NCI-H1105 treated with DMSO at 0.1 percent for 48 hours (cell line): ENCODE measurements at regions not wholly inside any gene's neighbourhood (a gene's known extent, or its start where the extent isn't known, plus 50 kb on each side); places are given as distances from the start of the nearest gene placed in this dataset.
"Not testable (repeated sequence)": the region's sequence is repeated elsewhere in the genome, so short reads cannot be mapped to it uniquely, and the experiment has no call there.

Source experiments
- DNase-seq: peaks from one replicate; lab custom pipeline; 2025; lab: John Stamatoyannopoulos, UW

- no peak for DNase-seq
These were observed 633.5 kb upstream of the ANKRD30A start for GRCh38 chr10:36491926-36492325.

GRCh38 chr10:36489611-36490228, 635.7 kb upstream of the ANKRD30A start:
- DNase-seq = no peak

GRCh38 chr10:36489181-36489580, 636.2 kb upstream of the ANKRD30A start:
- no peak for DNase-seq

GRCh38 chr10:36488579-36488978, 636.8 kb upstream of the ANKRD30A start:
- no peak for DNase-seq

- DNase-seq = no peak
These were observed 646.3 kb upstream of the ANKRD30A start for GRCh38 chr10:36479073-36479472.

GRCh38 chr10:36476399-36476798, 649.0 kb upstream of the ANKRD30A start:
- no peak for DNase-seq

- no peak for DNase-seq
These were observed 649.7 kb upstream of the ANKRD30A start for GRCh38 chr10:36475746-36476145.

- DNase-seq = no peak
These were observed 650.9 kb upstream of the ANKRD30A start for GRCh38 chr10:36474456-36474855.

GRCh38 chr10:36473122-36473521, 652.3 kb upstream of the ANKRD30A start:
- DNase-seq = no peak

- DNase-seq = no peak
These were observed 655.8 kb upstream of the ANKRD30A start for GRCh38 chr10:36469585-36469984.

- no peak for DNase-seq
These were observed 656.8 kb upstream of the ANKRD30A start for GRCh38 chr10:36468620-36469019.

GRCh38 chr10:36465604-36466379, 659.6 kb upstream of the ANKRD30A start:
- DNase-seq = no peak

GRCh38 chr10:36464291-36464690, 661.1 kb upstream of the ANKRD30A start:
- no peak for DNase-seq

GRCh38 chr10:36463390-36463789, 662.0 kb upstream of the ANKRD30A start:
- DNase-seq = no peak

- DNase-seq = no peak
These were observed 663.2 kb upstream of the ANKRD30A start for GRCh38 chr10:36462194-36462593.

GRCh38 chr10:36458437-36458836, 667.0 kb upstream of the ANKRD30A start:
- DNase-seq = not testable (repeated sequence)

GRCh38 chr10:36457751-36458150, 667.6 kb upstream of the ANKRD30A start:
- no peak for DNase-seq

GRCh38 chr10:36455526-36456133, 669.8 kb upstream of the ANKRD30A start:
- no peak for DNase-seq

GRCh38 chr10:36452851-36453250, 672.5 kb upstream of the ANKRD30A start:
- peak; percentile 1 for DNase-seq

GRCh38 chr10:36451391-36451970, 673.9 kb upstream of the ANKRD30A start:
- DNase-seq = no peak

GRCh38 chr10:36450380-36450779, 675.0 kb upstream of the ANKRD30A start:
- DNase-seq = no peak

GRCh38 chr10:36448760-36449691, 676.4 kb upstream of the ANKRD30A start:
- DNase-seq = no peak
